Adrenal gland (tissue), 9 donors: ENCODE measurements at regions not wholly inside any gene's neighbourhood (a gene's known extent, or its start where the extent isn't known, plus 50 kb on each side); places are given as distances from the start of the nearest gene placed in this dataset.

Experiments
- DNase-seq, 7 donors: peaks; one replicate each; pipeline ENCODE4 v3.0.0-alpha.2; 2019 to 2020
- H3K27ac ChIP-seq, 5 donors: fragments of 200-600 bp; sonication (generic) in 4 of 5; 1 replicate in 3 of 5; 2 replicates in 2 of 5; pipeline versions ENCODE4 v1.5.1 to v1.8.0; 2016 to 2020; ENCODE audit warnings: mild to moderate bottlenecking in 1 of 5
- H3K27me3 ChIP-seq: fragments of 200-600 bp; 2 replicates; pipeline ENCODE4 v1.8.0; 2021
- H3K36me3 ChIP-seq, 2 donors: fragments of 200-600 bp; replicated peaks in 1 of 2; 1 replicate in 1 of 2; 2 replicates in 1 of 2; pipeline versions ENCODE4 v1.5.1 to v1.8.0; 2018 to 2022
- H3K4me1 ChIP-seq, 2 donors: fragments of 200-600 bp; replicated peaks in 1 of 2; 1 replicate in 1 of 2; 2 replicates in 1 of 2; pipeline versions ENCODE4 v1.5.1 to v1.8.0; 2018 to 2021
- H3K4me3 ChIP-seq, 4 donors: fragments of 200-600 bp; sonication (generic) in 3 of 4; one replicate each; pipeline ENCODE4 v1.5.1; 2016 to 2018
- H3K9me3 ChIP-seq, 3 donors: fragments of 200-600 bp; sonication (generic) in 1 of 3; replicated peaks in 1 of 3; 1 replicate in 2 of 3; 2 replicates in 1 of 3; pipeline versions ENCODE4 v1.5.1 to v1.8.0; 2016 to 2021
- CTCF ChIP-seq, 6 experiments: fragments of 450-650 bp in 4 of 6; fragments of 200-600 bp in 2 of 6; sonication (generic) in 1 of 6; IDR thresholded peaks; 1 replicate in 5 of 6; 2 replicates in 1 of 6; pipeline versions ENCODE4 v1.5.1 to v1.8.0; 2016 to 2021; ENCODE audit warnings: antibody characterized with exemption in 6 of 6, mild to moderate bottlenecking in 2 of 6, moderate library complexity in 1 of 6
- POLR2A ChIP-seq, 2 donors: fragments of 450-650 bp; IDR thresholded peaks; one replicate each; pipeline ENCODE4 v1.6.1; 2017; ENCODE audit warnings: antibody characterized with exemption in 2 of 2, mild to moderate bottlenecking in 2 of 2, moderate library complexity in 1 of 2
- WGBS, 4 donors: extraction: QIAGEN DNeasy Blood & Tissue Kit in 2 of 4; methylation state at CpG; one replicate each; pipeline versions ENCODE4 v1.1.5 to v1.1.7; 2013 to 2017; 5-methylcytosine and 5-hydroxymethylcytosine counted together
- intact Hi-C, 2 donors: fragments of 100-400 bp; cut with DNase I; formaldehyde crosslinking; loops; one replicate each; pipeline versions ENCODE4 v1.14.1 to v1.15.0; 2022 to 2023
- donor health status: healthy with polysubstance abuse.
- donor health status: Bipolar disorder and iron deficiency.
- donor health status: DM: yes; HTN: yes; CAD: no.
- donor health status: DM: no; HTN: no; CAD: no.
- donor health status: DM: no; HTN: no; CAD: no.

GRCh38 chr7:131268906-131269305 lies 58.8 kb upstream of the MKLN1 start:
- H3K27ac ChIP-seq = no peak overlapping the region

GRCh38 chr7:131272086-131272485 lies 55.6 kb upstream of the MKLN1 start:
- Histone ChIP-seq H3K4me1 (peaks cover 0 to 9% of the 10 kb centered on the region in 2 donors), H3K27ac (no peak overlapping the region), H3K27me3 (no peaks in the 10 kb centered on the region), H3K9me3 (no peaks in the 10 kb centered on the region), H3K36me3 (no peaks in the 10 kb centered on the region), H3K4me3 (no peak overlapping the region)
- intact Hi-C loops = no loop called here
- WGBS, 4 donors = 67 to 100% (median 92%) methylated on average over 1 of the region's 1 CpG
- no peak for TF ChIP-seq CTCF (IDR thresholded peaks at IDR 0.05)
- TF ChIP-seq POLR2A (IDR thresholded peaks at IDR 0.05) = no peak
- no peak for DNase-seq

More at GRCh38 chr7:131268906-131269305, 58.8 kb upstream of the MKLN1 start:
- H3K9me3 ChIP-seq = no peaks in the 10 kb centered on the region
- 74 to 98% (median 93%) methylated on average over 2 of the region's 2 CpGs for WGBS, 4 donors
- H3K36me3 ChIP-seq = no peaks in the 10 kb centered on the region
- DNase-seq = no peak
- intact Hi-C loops = no loop called here
- H3K27me3 ChIP-seq = no peaks in the 10 kb centered on the region
- no peak overlapping the region for H3K4me3 ChIP-seq
- peaks cover 0 to 9% of the 10 kb centered on the region in 2 donors for H3K4me1 ChIP-seq
- TF ChIP-seq POLR2A (IDR thresholded peaks at IDR 0.05) (no peak), CTCF (IDR thresholded peaks at IDR 0.05) (no peak)

- WGBS, 4 donors = 87 to 98% (median 94%) methylated on average over 2 of the region's 2 CpGs
- Histone ChIP-seq H3K27ac (no peak overlapping the region), H3K4me3 (no peak overlapping the region), H3K4me1 (peaks cover 0 to 9% of the 10 kb centered on the region in 2 donors), H3K27me3 (no peaks in the 10 kb centered on the region), H3K36me3 (no peaks in the 10 kb centered on the region), H3K9me3 (no peaks in the 10 kb centered on the region)
- intact Hi-C loops = no loop called here
- no peak for DNase-seq
- TF ChIP-seq CTCF (IDR thresholded peaks at IDR 0.05) = no peak
- TF ChIP-seq POLR2A (IDR thresholded peaks at IDR 0.05) = no peak
These were observed 52.7 kb upstream of the MKLN1 start for GRCh38 chr7:131274986-131275385.

GRCh38 chr7:131276190-131276589 lies 51.5 kb upstream of the MKLN1 start:
- H3K9me3 ChIP-seq = no peaks in the 10 kb centered on the region
- no peak overlapping the region for H3K4me3 ChIP-seq
- WGBS, 4 donors = 85 to 91% (median 88%) methylated on average over 5 of the region's 5 CpGs
- TF ChIP-seq CTCF (IDR thresholded peaks at IDR 0.05) (no peak), POLR2A (IDR thresholded peaks at IDR 0.05) (no peak)
- H3K36me3 ChIP-seq = no peaks in the 10 kb centered on the region
- intact Hi-C loops = no loop called here
- H3K4me1 ChIP-seq = peaks cover 3 to 19% of the 10 kb centered on the region in 2 donors
- no peaks in the 10 kb centered on the region for H3K27me3 ChIP-seq
- H3K27ac ChIP-seq = no peak overlapping the region
- no peak for DNase-seq
